ENCODE measurements at regions not wholly inside any gene's neighbourhood (a gene's known extent, or its start where the extent isn't known, plus 50 kb on each side); places are given as distances from the start of the nearest gene placed in this dataset.

GRCh38 chr6:3581469-3581868, 124.6 kb upstream of the SLC22A23 start:
- Histone ChIP-seq H3K27me3 (ENCODE audit: control insufficient read depth in 3 of 3, insufficient read depth in 3 of 3, low read length in 3 of 3) (peaks cover 0 to 4% (median 3%) of the 10 kb centered on the region in 3 donors), H3K4me1 (ENCODE audit: control insufficient read depth in 3 of 3, insufficient read depth in 3 of 3, low read length in 3 of 3) (no peaks in the 10 kb centered on the region), H3K27ac (ENCODE audit: low read depth, low read length) (no peak overlapping the region), H3K9ac (ENCODE audit: low read depth in 1 of 3, low read length in 3 of 3) (no peak overlapping the region), H3K9me3 (ENCODE audit: control insufficient read depth in 3 of 3, low read length in 3 of 3) (no peaks in the 10 kb centered on the region), H3K4me3 (ENCODE audit: low read length in 3 of 3) (no peak overlapping the region), H3K36me3 (ENCODE audit: control insufficient read depth in 3 of 3, insufficient read depth in 3 of 3, low read length in 3 of 3) (no peaks in the 10 kb centered on the region)

GRCh38 chr6:3579652-3580175, 122.9 kb upstream of the SLC22A23 start:
- Histone ChIP-seq H3K9ac (ENCODE audit: low read depth in 1 of 3, low read length in 3 of 3) (no peak overlapping the region), H3K36me3 (ENCODE audit: control insufficient read depth in 3 of 3, insufficient read depth in 3 of 3, low read length in 3 of 3) (no peaks in the 10 kb centered on the region), H3K4me1 (ENCODE audit: control insufficient read depth in 3 of 3, insufficient read depth in 3 of 3, low read length in 3 of 3) (no peaks in the 10 kb centered on the region), H3K4me3 (ENCODE audit: low read length in 3 of 3) (no peak overlapping the region), H3K9me3 (ENCODE audit: control insufficient read depth in 3 of 3, low read length in 3 of 3) (no peaks in the 10 kb centered on the region), H3K27me3 (ENCODE audit: control insufficient read depth in 3 of 3, insufficient read depth in 3 of 3, low read length in 3 of 3) (peaks cover 0 to 4% (median 3%) of the 10 kb centered on the region in 3 donors), H3K27ac (ENCODE audit: low read depth, low read length) (no peak overlapping the region)

- H3K36me3 ChIP-seq (ENCODE audit: control insufficient read depth in 3 of 3, insufficient read depth in 3 of 3, low read length in 3 of 3): no peaks in the 10 kb centered on the region
- H3K9ac ChIP-seq (ENCODE audit: low read depth in 1 of 3, low read length in 3 of 3): no peak overlapping the region
- H3K27me3 ChIP-seq (ENCODE audit: control insufficient read depth in 3 of 3, insufficient read depth in 3 of 3, low read length in 3 of 3): peaks cover 0 to 4% (median 3%) of the 10 kb centered on the region in 3 donors
- no peaks in the 10 kb centered on the region for H3K9me3 ChIP-seq (ENCODE audit: control insufficient read depth in 3 of 3, low read length in 3 of 3)
- H3K4me3 ChIP-seq (ENCODE audit: low read length in 3 of 3): no peak overlapping the region
- no peak overlapping the region for H3K27ac ChIP-seq (ENCODE audit: low read depth, low read length)
- no peaks in the 10 kb centered on the region for H3K4me1 ChIP-seq (ENCODE audit: control insufficient read depth in 3 of 3, insufficient read depth in 3 of 3, low read length in 3 of 3)
Observed at GRCh38 chr6:3578981-3579380, 122.1 kb upstream of the SLC22A23 start.

GRCh38 chr6:3577517-3577916, 120.7 kb upstream of the SLC22A23 start:
- Histone ChIP-seq H3K36me3 (ENCODE audit: control insufficient read depth in 3 of 3, insufficient read depth in 3 of 3, low read length in 3 of 3) (no peaks in the 10 kb centered on the region), H3K9ac (ENCODE audit: low read depth in 1 of 3, low read length in 3 of 3) (no peak overlapping the region), H3K4me1 (ENCODE audit: control insufficient read depth in 3 of 3, insufficient read depth in 3 of 3, low read length in 3 of 3) (no peaks in the 10 kb centered on the region), H3K4me3 (ENCODE audit: low read length in 3 of 3) (no peak overlapping the region), H3K27ac (ENCODE audit: low read depth, low read length) (no peak overlapping the region), H3K9me3 (ENCODE audit: control insufficient read depth in 3 of 3, low read length in 3 of 3) (no peaks in the 10 kb centered on the region), H3K27me3 (ENCODE audit: control insufficient read depth in 3 of 3, insufficient read depth in 3 of 3, low read length in 3 of 3) (peaks cover 0 to 4% (median 3%) of the 10 kb centered on the region in 3 donors)

- H3K9ac ChIP-seq (ENCODE audit: low read depth in 1 of 3, low read length in 3 of 3): no peak overlapping the region
- no peaks in the 10 kb centered on the region for H3K4me1 ChIP-seq (ENCODE audit: control insufficient read depth in 3 of 3, insufficient read depth in 3 of 3, low read length in 3 of 3)
- H3K9me3 ChIP-seq (ENCODE audit: control insufficient read depth in 3 of 3, low read length in 3 of 3): no peaks in the 10 kb centered on the region
- no peaks in the 10 kb centered on the region for H3K36me3 ChIP-seq (ENCODE audit: control insufficient read depth in 3 of 3, insufficient read depth in 3 of 3, low read length in 3 of 3)
- no peak overlapping the region for H3K27ac ChIP-seq (ENCODE audit: low read depth, low read length)
- peaks cover 0 to 14% (median 13%) of the 10 kb centered on the region in 3 donors for H3K27me3 ChIP-seq (ENCODE audit: control insufficient read depth in 3 of 3, insufficient read depth in 3 of 3, low read length in 3 of 3)
- H3K4me3 ChIP-seq (ENCODE audit: low read length in 3 of 3): no peak overlapping the region
Observed at GRCh38 chr6:3575701-3576100, 118.9 kb upstream of the SLC22A23 start.

GRCh38 chr6:3575166-3575565, 118.3 kb upstream of the SLC22A23 start:
- Histone ChIP-seq H3K4me1 (ENCODE audit: control insufficient read depth in 3 of 3, insufficient read depth in 3 of 3, low read length in 3 of 3) (no peaks in the 10 kb centered on the region), H3K9me3 (ENCODE audit: control insufficient read depth in 3 of 3, low read length in 3 of 3) (no peaks in the 10 kb centered on the region), H3K9ac (ENCODE audit: low read depth in 1 of 3, low read length in 3 of 3) (no peak overlapping the region), H3K4me3 (ENCODE audit: low read length in 3 of 3) (no peak overlapping the region), H3K27me3 (ENCODE audit: control insufficient read depth in 3 of 3, insufficient read depth in 3 of 3, low read length in 3 of 3) (peaks cover 0 to 17% (median 13%) of the 10 kb centered on the region in 3 donors), H3K27ac (ENCODE audit: low read depth, low read length) (no peak overlapping the region), H3K36me3 (ENCODE audit: control insufficient read depth in 3 of 3, insufficient read depth in 3 of 3, low read length in 3 of 3) (no peaks in the 10 kb centered on the region)

GRCh38 chr6:3573670-3574069, 116.8 kb upstream of the SLC22A23 start:
- Histone ChIP-seq H3K4me1 (ENCODE audit: control insufficient read depth in 3 of 3, insufficient read depth in 3 of 3, low read length in 3 of 3) (no peaks in the 10 kb centered on the region), H3K36me3 (ENCODE audit: control insufficient read depth in 3 of 3, insufficient read depth in 3 of 3, low read length in 3 of 3) (no peaks in the 10 kb centered on the region), H3K27ac (ENCODE audit: low read depth, low read length) (no peak overlapping the region), H3K4me3 (ENCODE audit: low read length in 3 of 3) (no peak overlapping the region), H3K27me3 (ENCODE audit: control insufficient read depth in 3 of 3, insufficient read depth in 3 of 3, low read length in 3 of 3) (peaks cover 0 to 14% (median 9%) of the 10 kb centered on the region in 3 donors), H3K9ac (ENCODE audit: low read depth in 1 of 3, low read length in 3 of 3) (no peak overlapping the region), H3K9me3 (ENCODE audit: control insufficient read depth in 3 of 3, low read length in 3 of 3) (no peaks in the 10 kb centered on the region)

GRCh38 chr6:3571836-3572235, 115.0 kb upstream of the SLC22A23 start:
- peaks cover 0 to 14% (median 9%) of the 10 kb centered on the region in 3 donors for H3K27me3 ChIP-seq (ENCODE audit: control insufficient read depth in 3 of 3, insufficient read depth in 3 of 3, low read length in 3 of 3)
- no peak overlapping the region for H3K27ac ChIP-seq (ENCODE audit: low read depth, low read length)
- H3K4me3 ChIP-seq (ENCODE audit: low read length in 3 of 3): no peak overlapping the region
- no peaks in the 10 kb centered on the region for H3K4me1 ChIP-seq (ENCODE audit: control insufficient read depth in 3 of 3, insufficient read depth in 3 of 3, low read length in 3 of 3)
- H3K9me3 ChIP-seq (ENCODE audit: control insufficient read depth in 3 of 3, low read length in 3 of 3): no peaks in the 10 kb centered on the region
- no peaks in the 10 kb centered on the region for H3K36me3 ChIP-seq (ENCODE audit: control insufficient read depth in 3 of 3, insufficient read depth in 3 of 3, low read length in 3 of 3)
- H3K9ac ChIP-seq (ENCODE audit: low read depth in 1 of 3, low read length in 3 of 3): no peak overlapping the region

- Histone ChIP-seq H3K9me3 (ENCODE audit: control insufficient read depth in 3 of 3, low read length in 3 of 3) (no peaks in the 10 kb centered on the region), H3K4me3 (ENCODE audit: low read length in 3 of 3) (no peak overlapping the region), H3K9ac (ENCODE audit: low read depth in 1 of 3, low read length in 3 of 3) (no peak overlapping the region), H3K4me1 (ENCODE audit: control insufficient read depth in 3 of 3, insufficient read depth in 3 of 3, low read length in 3 of 3) (no peaks in the 10 kb centered on the region), H3K27ac (ENCODE audit: low read depth, low read length) (no peak overlapping the region), H3K36me3 (ENCODE audit: control insufficient read depth in 3 of 3, insufficient read depth in 3 of 3, low read length in 3 of 3) (no peaks in the 10 kb centered on the region), H3K27me3 (ENCODE audit: control insufficient read depth in 3 of 3, insufficient read depth in 3 of 3, low read length in 3 of 3) (peaks cover 0 to 14% (median 9%) of the 10 kb centered on the region in 3 donors)
Observed at GRCh38 chr6:3571250-3571681, 114.4 kb upstream of the SLC22A23 start.

- Histone ChIP-seq H3K9me3 (ENCODE audit: control insufficient read depth in 3 of 3, low read length in 3 of 3) (no peaks in the 10 kb centered on the region), H3K27ac (ENCODE audit: low read depth, low read length) (no peak overlapping the region), H3K4me1 (ENCODE audit: control insufficient read depth in 3 of 3, insufficient read depth in 3 of 3, low read length in 3 of 3) (no peaks in the 10 kb centered on the region), H3K4me3 (ENCODE audit: low read length in 3 of 3) (no peak overlapping the region), H3K36me3 (ENCODE audit: control insufficient read depth in 3 of 3, insufficient read depth in 3 of 3, low read length in 3 of 3) (no peaks in the 10 kb centered on the region), H3K27me3 (ENCODE audit: control insufficient read depth in 3 of 3, insufficient read depth in 3 of 3, low read length in 3 of 3) (peaks cover 0 to 14% (median 9%) of the 10 kb centered on the region in 3 donors), H3K9ac (ENCODE audit: low read depth in 1 of 3, low read length in 3 of 3) (no peak overlapping the region)
Observed at GRCh38 chr6:3569816-3570215, 113.0 kb upstream of the SLC22A23 start.

All from skeletal muscle tissue (tissue), 3 donors.